ENCODE measurements at regions not wholly inside any gene's neighbourhood (a gene's known extent, or its start where the extent isn't known, plus 50 kb on each side); places are given as distances from the start of the nearest gene placed in this dataset.

DNA sequence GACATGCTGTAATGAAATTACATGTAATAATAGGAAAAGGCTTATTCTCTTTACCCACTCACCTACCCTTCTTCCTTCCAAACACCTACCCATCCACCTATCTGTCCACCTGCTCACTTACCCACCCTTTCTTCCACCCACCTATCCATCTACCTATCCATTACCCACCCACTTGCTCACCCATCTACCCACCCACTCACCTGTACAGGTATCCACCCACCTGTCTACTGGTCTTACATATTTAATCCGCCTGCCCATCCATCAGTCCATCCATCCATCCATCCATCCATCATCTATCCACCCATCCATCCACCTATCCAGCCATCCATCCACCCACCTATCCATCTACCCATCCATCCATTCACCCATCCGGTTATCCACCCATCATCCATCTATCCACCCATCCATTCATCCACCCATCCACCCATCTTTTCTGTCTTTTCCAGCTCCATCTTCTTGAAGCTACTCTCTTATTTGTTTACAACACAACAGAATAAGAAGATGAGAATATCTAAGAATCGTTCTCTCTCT lies 133.3 kb upstream of the STX18 start:
- no peak overlapping the region for H3K4me3 ChIP-seq
- no peaks in the 10 kb centered on the region for H3K27me3 ChIP-seq
- WGBS (ENCODE audit: low lambda C conversion rate, missing lambda C conversion rate), result 78% methylated on average over 3 of the region's 3 CpGs
- H2AFZ ChIP-seq, result no peak overlapping the region
- H3K4me1 ChIP-seq (ENCODE audit: insufficient read depth), result peaks cover 9% of the 10 kb centered on the region
- H3K9me2 ChIP-seq (replicated peaks; ENCODE audit: insufficient read depth), result no peaks in the 10 kb centered on the region
- no peak for DNase-seq (ENCODE audit: low spot score)
- H3K27ac ChIP-seq, result no peak overlapping the region
- no peaks in the 10 kb centered on the region for H4K20me1 ChIP-seq (ENCODE audit: insufficient read depth, poor library complexity, severe bottlenecking)
- no peak overlapping the region for H3K4me2 ChIP-seq
- no peaks in the 10 kb centered on the region for H3K36me3 ChIP-seq (replicated peaks; ENCODE audit: insufficient read depth, low read depth)
- TF ChIP-seq EZH2phosphoT487 (IDR thresholded peaks at IDR 0.05; ENCODE audit: low read depth, severe bottlenecking, unreplicated experiment), result no peak
- TF ChIP-seq, protein P1, sequence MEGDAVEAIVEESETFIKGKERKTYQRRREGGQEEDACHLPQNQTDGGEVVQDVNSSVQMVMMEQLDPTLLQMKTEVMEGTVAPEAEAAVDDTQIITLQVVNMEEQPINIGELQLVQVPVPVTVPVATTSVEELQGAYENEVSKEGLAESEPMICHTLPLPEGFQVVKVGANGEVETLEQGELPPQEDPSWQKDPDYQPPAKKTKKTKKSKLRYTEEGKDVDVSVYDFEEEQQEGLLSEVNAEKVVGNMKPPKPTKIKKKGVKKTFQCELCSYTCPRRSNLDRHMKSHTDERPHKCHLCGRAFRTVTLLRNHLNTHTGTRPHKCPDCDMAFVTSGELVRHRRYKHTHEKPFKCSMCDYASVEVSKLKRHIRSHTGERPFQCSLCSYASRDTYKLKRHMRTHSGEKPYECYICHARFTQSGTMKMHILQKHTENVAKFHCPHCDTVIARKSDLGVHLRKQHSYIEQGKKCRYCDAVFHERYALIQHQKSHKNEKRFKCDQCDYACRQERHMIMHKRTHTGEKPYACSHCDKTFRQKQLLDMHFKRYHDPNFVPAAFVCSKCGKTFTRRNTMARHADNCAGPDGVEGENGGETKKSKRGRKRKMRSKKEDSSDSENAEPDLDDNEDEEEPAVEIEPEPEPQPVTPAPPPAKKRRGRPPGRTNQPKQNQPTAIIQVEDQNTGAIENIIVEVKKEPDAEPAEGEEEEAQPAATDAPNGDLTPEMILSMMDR (IDR thresholded peaks at IDR 0.05; ENCODE audit: poor library complexity), result no peak
- no peak for TF ChIP-seq EZH2 (IDR thresholded peaks at IDR 0.05; ENCODE audit: borderline replicate concordance)
- no peaks in the 10 kb centered on the region for H3K79me2 ChIP-seq
- no peaks in the 10 kb centered on the region for H3K9me3 ChIP-seq (ENCODE audit: low read depth)

DNA sequence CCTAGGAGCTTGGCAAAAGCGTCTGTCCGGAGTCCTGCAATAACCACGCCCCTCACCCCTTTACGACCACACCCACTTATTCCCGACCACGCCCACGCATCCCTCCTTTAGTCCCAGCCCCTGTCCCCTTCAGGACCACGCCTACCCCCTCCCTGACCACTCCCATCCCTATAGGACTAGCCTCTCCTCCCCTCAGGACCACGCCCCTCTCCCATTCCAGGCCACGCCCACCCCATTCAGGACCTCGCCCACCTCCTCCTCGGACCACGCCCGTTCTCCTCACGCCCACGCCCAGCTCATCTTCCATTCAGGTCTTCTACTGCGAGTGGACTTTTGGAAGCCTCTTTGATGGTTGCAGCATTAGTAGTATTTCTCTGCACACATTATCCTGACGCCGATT lies 131.2 kb upstream of the STX18 start:
- H3K27ac ChIP-seq, result peak overlapping the region; percentile 3

DNA sequence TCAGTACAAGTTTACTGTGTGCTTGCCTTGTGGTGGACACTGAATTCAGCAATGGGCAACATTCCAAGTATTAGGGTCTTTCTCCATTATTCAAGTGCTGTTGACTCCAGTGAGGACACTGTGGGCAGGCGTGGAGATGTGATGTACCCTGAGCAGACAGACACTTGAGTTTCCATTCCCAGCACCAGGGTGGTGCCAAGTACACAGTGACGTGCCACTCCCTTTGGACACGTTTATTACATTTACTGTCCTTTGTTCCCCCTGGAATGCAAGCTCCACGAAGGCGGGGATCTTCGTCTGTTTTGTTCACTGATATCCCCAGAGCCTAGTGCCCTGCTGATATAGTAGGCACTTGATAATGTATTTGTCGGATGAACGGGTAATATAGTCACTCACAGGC lies 130.6 kb upstream of the STX18 start:
- H3K27me3 ChIP-seq, result no peaks in the 10 kb centered on the region
- H3K27ac ChIP-seq, result peak overlapping the region; percentile 3
- no peaks in the 10 kb centered on the region for H3K79me2 ChIP-seq
- no peaks in the 10 kb centered on the region for H4K20me1 ChIP-seq (ENCODE audit: insufficient read depth, poor library complexity, severe bottlenecking)
- H3K4me2 ChIP-seq, result no peak overlapping the region
- 75% methylated on average over 8 of the region's 8 CpGs for WGBS (ENCODE audit: low lambda C conversion rate, missing lambda C conversion rate)
- H3K9me3 ChIP-seq (ENCODE audit: low read depth), result no peaks in the 10 kb centered on the region
- H3K4me3 ChIP-seq, result no peak overlapping the region
- TF ChIP-seq, protein P1 (IDR thresholded peaks at IDR 0.05; ENCODE audit: poor library complexity), result no peak
- TF ChIP-seq EZH2phosphoT487 (IDR thresholded peaks at IDR 0.05; ENCODE audit: low read depth, severe bottlenecking, unreplicated experiment), result no peak
- no peak for TF ChIP-seq EZH2 (IDR thresholded peaks at IDR 0.05; ENCODE audit: borderline replicate concordance)
- H3K9me2 ChIP-seq (replicated peaks; ENCODE audit: insufficient read depth), result no peaks in the 10 kb centered on the region
- DNase-seq (ENCODE audit: low spot score), result no peak
- H3K4me1 ChIP-seq (ENCODE audit: insufficient read depth), result peaks cover 13% of the 10 kb centered on the region
- H2AFZ ChIP-seq, result no peak overlapping the region
- no peaks in the 10 kb centered on the region for H3K36me3 ChIP-seq (replicated peaks; ENCODE audit: insufficient read depth, low read depth)

More for the DNA sequence above, 131.2 kb upstream of the STX18 start:
- Histone ChIP-seq H3K4me3 (no peak overlapping the region), H3K27me3 (no peaks in the 10 kb centered on the region), H4K20me1 (ENCODE audit: insufficient read depth, poor library complexity, severe bottlenecking) (no peaks in the 10 kb centered on the region), H3K79me2 (no peaks in the 10 kb centered on the region), H2AFZ (no peak overlapping the region), H3K9me2 (replicated peaks; ENCODE audit: insufficient read depth) (no peaks in the 10 kb centered on the region), H3K4me1 (ENCODE audit: insufficient read depth) (peaks cover 9% of the 10 kb centered on the region), H3K9me3 (ENCODE audit: low read depth) (no peaks in the 10 kb centered on the region), H3K36me3 (replicated peaks; ENCODE audit: insufficient read depth, low read depth) (no peaks in the 10 kb centered on the region), H3K4me2 (no peak overlapping the region)
- TF ChIP-seq, protein P1 (IDR thresholded peaks at IDR 0.05; ENCODE audit: poor library complexity), result no peak
- TF ChIP-seq EZH2phosphoT487 (IDR thresholded peaks at IDR 0.05; ENCODE audit: low read depth, severe bottlenecking, unreplicated experiment) (no peak), EZH2 (IDR thresholded peaks at IDR 0.05; ENCODE audit: borderline replicate concordance) (no peak)
- DNase-seq (ENCODE audit: low spot score), result peak; percentile 32
- WGBS (ENCODE audit: low lambda C conversion rate, missing lambda C conversion rate), result 68% methylated on average over 18 of the region's 19 CpGs

Data from hepatocyte (in vitro differentiated cells).